ENCODE measurements at regions not wholly inside any gene's neighbourhood (a gene's known extent, or its start where the extent isn't known, plus 50 kb on each side); places are given as distances from the start of the nearest gene placed in this dataset.

DNA sequence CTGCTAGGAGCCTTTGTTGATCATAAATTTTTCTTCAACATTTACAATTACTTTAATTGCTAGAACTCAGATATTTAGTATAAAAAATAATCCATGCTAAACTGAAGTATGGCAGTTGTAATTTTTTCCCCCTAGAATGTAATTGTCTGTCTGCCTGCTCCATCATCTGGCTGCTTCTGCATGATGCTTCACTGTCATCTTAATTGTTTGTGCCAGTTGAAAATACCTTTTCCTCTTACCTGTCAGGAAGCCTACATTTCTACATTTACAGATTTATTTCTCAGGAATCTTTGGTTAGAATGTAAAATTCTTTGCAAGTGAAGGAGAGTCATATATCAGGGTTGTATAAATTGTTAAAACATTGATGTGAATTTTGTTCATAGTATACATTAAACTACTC, 348.6 kb downstream of the GRXCR1 start:
- H3K9me3 Mint-ChIP-seq (ENCODE audit: unreplicated experiment): no peaks in the 10 kb centered on the region
- H3K4me1 Mint-ChIP-seq (ENCODE audit: unreplicated experiment): no peaks in the 10 kb centered on the region
- TF ChIP-seq CTCF (IDR thresholded peaks at IDR 0.05): no peak
- H3K36me3 Mint-ChIP-seq (ENCODE audit: unreplicated experiment): no peaks in the 10 kb centered on the region
- H3K27me3 Mint-ChIP-seq (ENCODE audit: unreplicated experiment): no peaks in the 10 kb centered on the region
- DNase-seq (ENCODE audit: extremely low spot score, unreplicated experiment): no peak
- no peak overlapping the region for H3K27ac Mint-ChIP-seq (ENCODE audit: unreplicated experiment)
- H3K4me3 Mint-ChIP-seq (ENCODE audit: unreplicated experiment): no peak overlapping the region

- no peaks in the 10 kb centered on the region for H3K27me3 Mint-ChIP-seq (ENCODE audit: unreplicated experiment)
- peaks cover 3% of the 10 kb centered on the region for H3K9me3 Mint-ChIP-seq (ENCODE audit: unreplicated experiment)
- no peak for TF ChIP-seq CTCF (IDR thresholded peaks at IDR 0.05)
- no peak overlapping the region for H3K4me3 Mint-ChIP-seq (ENCODE audit: unreplicated experiment)
- H3K27ac Mint-ChIP-seq (ENCODE audit: unreplicated experiment): no peak overlapping the region
- no peaks in the 10 kb centered on the region for H3K4me1 Mint-ChIP-seq (ENCODE audit: unreplicated experiment)
- no peaks in the 10 kb centered on the region for H3K36me3 Mint-ChIP-seq (ENCODE audit: unreplicated experiment)
- no peak for DNase-seq (ENCODE audit: extremely low spot score, unreplicated experiment)
Observed at GRCh38 chr4:43242606-43243005, 350.1 kb downstream of the GRXCR1 start.

DNA sequence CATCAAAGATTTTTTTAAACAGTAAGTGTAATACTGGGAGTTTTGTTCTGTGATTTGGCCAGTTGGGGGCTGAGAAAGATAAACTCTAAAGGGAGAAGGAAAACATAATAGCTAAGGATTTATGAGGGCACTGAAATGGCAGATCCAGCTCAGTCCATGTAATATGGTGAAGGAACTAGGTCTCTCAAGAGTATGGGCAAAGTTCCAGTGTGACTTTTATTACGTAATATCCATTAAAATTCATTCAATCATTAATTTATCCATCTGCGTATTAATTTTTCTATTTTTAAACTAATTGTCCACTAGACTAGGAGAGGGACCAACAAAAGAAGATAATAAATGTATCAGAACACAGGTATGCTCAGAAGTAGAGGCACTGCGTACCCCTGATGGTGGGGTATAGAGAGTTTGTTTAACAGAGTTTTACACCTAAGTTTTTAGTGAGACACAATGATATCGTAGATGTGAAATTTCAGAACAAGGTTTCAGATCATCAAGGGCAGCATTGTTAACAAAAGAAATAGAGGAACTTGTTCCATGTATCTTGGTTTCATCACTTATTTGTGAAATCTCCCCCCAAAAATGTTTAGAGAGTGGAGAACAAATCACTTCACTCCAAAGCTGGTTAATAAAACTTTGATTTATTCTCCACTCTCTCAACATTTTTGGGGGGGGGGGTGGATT, 351.1 kb downstream of the GRXCR1 start:
- Mint-ChIP-seq H3K27ac (ENCODE audit: unreplicated experiment) (no peak overlapping the region), H3K9me3 (ENCODE audit: unreplicated experiment) (peaks cover 3% of the 10 kb centered on the region), H3K4me3 (ENCODE audit: unreplicated experiment) (no peak overlapping the region), H3K27me3 (ENCODE audit: unreplicated experiment) (no peaks in the 10 kb centered on the region), H3K36me3 (ENCODE audit: unreplicated experiment) (no peaks in the 10 kb centered on the region), H3K4me1 (ENCODE audit: unreplicated experiment) (no peaks in the 10 kb centered on the region)
- DNase-seq (ENCODE audit: extremely low spot score, unreplicated experiment): no peak
- no peak for TF ChIP-seq CTCF (IDR thresholded peaks at IDR 0.05)

DNA sequence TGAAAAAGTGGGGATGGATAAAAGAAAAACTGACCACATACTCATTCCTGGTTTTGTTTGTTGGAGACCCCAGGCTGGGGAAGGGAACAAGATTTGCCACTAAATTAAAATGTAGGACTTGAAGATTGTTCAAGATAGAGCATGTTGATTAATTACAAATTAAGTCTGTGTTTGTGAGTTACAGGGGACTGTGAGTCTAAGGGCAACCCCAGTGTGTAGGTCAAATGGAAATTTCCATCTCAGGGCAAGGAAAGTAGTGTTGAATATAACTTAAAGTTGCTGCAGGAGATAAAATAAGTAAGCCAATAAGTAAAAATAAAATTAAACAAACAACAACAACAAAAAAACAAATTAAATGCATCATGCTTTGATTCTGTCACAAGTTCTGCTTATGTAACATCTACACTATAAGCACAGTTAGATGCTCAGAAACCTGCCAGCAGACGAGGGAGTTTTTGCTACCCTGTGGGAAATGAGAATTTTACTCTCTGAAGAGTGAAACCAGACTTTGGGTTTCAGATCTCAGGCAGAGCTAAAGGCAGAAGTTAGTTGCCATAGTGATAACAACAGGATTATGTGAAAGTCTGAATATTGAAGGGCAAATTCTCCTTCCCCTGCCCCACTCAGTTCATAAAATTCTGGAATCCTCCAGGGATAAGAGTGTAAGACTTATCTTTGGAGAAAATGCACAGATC, 352.3 kb downstream of the GRXCR1 start:
- Mint-ChIP-seq H3K9me3 (ENCODE audit: unreplicated experiment) (peaks cover 10% of the 10 kb centered on the region), H3K27ac (ENCODE audit: unreplicated experiment) (no peak overlapping the region), H3K4me1 (ENCODE audit: unreplicated experiment) (no peaks in the 10 kb centered on the region), H3K36me3 (ENCODE audit: unreplicated experiment) (no peaks in the 10 kb centered on the region), H3K27me3 (ENCODE audit: unreplicated experiment) (no peaks in the 10 kb centered on the region), H3K4me3 (ENCODE audit: unreplicated experiment) (no peak overlapping the region)
- no peak for DNase-seq (ENCODE audit: extremely low spot score, unreplicated experiment)
- no peak for TF ChIP-seq CTCF (IDR thresholded peaks at IDR 0.05)

- Mint-ChIP-seq H3K9me3 (ENCODE audit: unreplicated experiment) (peaks cover 8% of the 10 kb centered on the region), H3K4me3 (ENCODE audit: unreplicated experiment) (no peak overlapping the region), H3K27ac (ENCODE audit: unreplicated experiment) (no peak overlapping the region), H3K4me1 (ENCODE audit: unreplicated experiment) (no peaks in the 10 kb centered on the region), H3K36me3 (ENCODE audit: unreplicated experiment) (no peaks in the 10 kb centered on the region), H3K27me3 (ENCODE audit: unreplicated experiment) (no peaks in the 10 kb centered on the region)
- no peak for TF ChIP-seq CTCF (IDR thresholded peaks at IDR 0.05)
- DNase-seq (ENCODE audit: extremely low spot score, unreplicated experiment): no peak
Observed at GRCh38 chr4:43251841-43252240, 359.3 kb downstream of the GRXCR1 start.
